SJCRH30 (cell line): ENCODE measurements at regions not wholly inside any gene's neighbourhood (a gene's known extent, or its start where the extent isn't known, plus 50 kb on each side); places are given as distances from the start of the nearest gene placed in this dataset.
"Not testable (repeated sequence)": the region's sequence is repeated elsewhere in the genome, so short reads cannot be mapped to it uniquely, and the experiment has no call there.

ENCODE experiments used
- DNase-seq, 2 experiments: peaks; one replicate each; pipeline ENCODE4 v3.0.0-alpha.2; 2015 to 2020
- H3K27ac ChIP-seq: fragments of 250-450 bp; sonication (Bioruptor Pico); 2 replicates; pipeline ENCODE4 v1.5.1; 2020; ENCODE audit warnings: mild to moderate bottlenecking, moderate library complexity
- H3K27me3 ChIP-seq: fragments of 250-450 bp; sonication (Bioruptor Pico); 2 replicates; pipeline ENCODE4 v1.5.1; 2020; ENCODE audit warnings: mild to moderate bottlenecking, moderate library complexity
- H3K36me3 ChIP-seq: fragments of 250-450 bp; sonication (Bioruptor Pico); 2 replicates; pipeline ENCODE4 v1.5.1; 2020; ENCODE audit warnings: mild to moderate bottlenecking, moderate library complexity
- H3K4me1 ChIP-seq: fragments of 250-450 bp; sonication (Bioruptor Pico); 2 replicates; pipeline ENCODE4 v1.5.1; 2020; ENCODE audit warnings: mild to moderate bottlenecking, moderate library complexity
- H3K4me3 ChIP-seq: fragments of 250-450 bp; sonication (Bioruptor Pico); 2 replicates; pipeline ENCODE4 v1.5.1; 2020; ENCODE audit warnings: mild to moderate bottlenecking, moderate library complexity
- H3K9me3 ChIP-seq: fragments of 250-450 bp; sonication (Bioruptor Pico); replicated peaks from 2 replicates; pipeline ENCODE4 v1.5.1; 2020; ENCODE audit warnings: mild to moderate bottlenecking, moderate library complexity

DNA sequence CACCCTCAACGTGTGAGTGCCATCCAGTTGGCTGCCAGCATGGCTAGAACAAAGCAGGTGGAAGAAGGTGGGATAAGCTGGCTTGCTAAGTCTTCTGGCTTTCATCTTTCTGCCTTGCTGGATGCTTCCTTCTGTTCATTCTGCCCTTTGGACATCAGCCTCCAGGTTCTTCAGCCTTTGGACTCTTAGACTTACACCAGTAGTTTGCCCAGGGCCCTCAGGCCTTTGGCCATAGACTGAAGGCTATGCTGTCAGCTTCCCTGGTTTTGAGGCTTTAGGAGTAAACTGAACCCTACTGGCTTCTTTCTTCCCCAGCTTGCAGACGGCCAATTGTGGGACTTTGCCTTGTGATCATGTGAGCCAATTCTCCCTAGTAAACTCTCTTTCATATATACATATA lies 155.0 kb upstream of the SERTAD2 start:
- no peaks in the 10 kb centered on the region for H3K9me3 ChIP-seq
- no peak overlapping the region for H3K27ac ChIP-seq
- H3K4me1 ChIP-seq, result peaks cover 8% of the 10 kb centered on the region; the same call in 1 of the 2 replicates
- DNase-seq, result no peak
- no peaks in the 10 kb centered on the region for H3K36me3 ChIP-seq
- no peak overlapping the region for H3K4me3 ChIP-seq
- peaks cover 3% of the 10 kb centered on the region; the same call in 1 of the 2 replicates for H3K27me3 ChIP-seq

DNA sequence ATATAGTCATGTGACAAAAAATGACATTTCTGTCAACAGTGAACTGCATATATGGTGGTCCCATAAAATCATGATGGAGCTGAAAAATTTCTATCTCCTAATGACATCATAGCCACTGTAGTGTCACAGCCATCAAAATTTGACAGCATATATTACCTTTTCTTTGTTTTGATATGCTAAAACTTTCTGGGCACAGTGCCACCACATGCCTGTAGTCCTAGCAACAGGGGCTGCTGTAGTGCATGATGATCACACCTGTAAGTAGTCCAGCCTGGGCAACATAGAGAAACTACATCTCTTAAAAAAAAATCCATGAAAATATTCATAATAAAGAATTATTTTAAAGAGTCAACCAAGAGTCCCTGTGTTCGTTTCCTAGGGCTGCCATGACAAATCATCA lies 155.5 kb upstream of the SERTAD2 start:
- no peak for DNase-seq
- no peak overlapping the region for H3K4me3 ChIP-seq
- no peaks in the 10 kb centered on the region for H3K9me3 ChIP-seq
- H3K27me3 ChIP-seq, result peaks cover 3% of the 10 kb centered on the region; the same call in 1 of the 2 replicates
- H3K27ac ChIP-seq, result no peak overlapping the region
- H3K4me1 ChIP-seq, result peaks cover 8% of the 10 kb centered on the region; the same call in 1 of the 2 replicates
- H3K36me3 ChIP-seq, result no peaks in the 10 kb centered on the region

DNA sequence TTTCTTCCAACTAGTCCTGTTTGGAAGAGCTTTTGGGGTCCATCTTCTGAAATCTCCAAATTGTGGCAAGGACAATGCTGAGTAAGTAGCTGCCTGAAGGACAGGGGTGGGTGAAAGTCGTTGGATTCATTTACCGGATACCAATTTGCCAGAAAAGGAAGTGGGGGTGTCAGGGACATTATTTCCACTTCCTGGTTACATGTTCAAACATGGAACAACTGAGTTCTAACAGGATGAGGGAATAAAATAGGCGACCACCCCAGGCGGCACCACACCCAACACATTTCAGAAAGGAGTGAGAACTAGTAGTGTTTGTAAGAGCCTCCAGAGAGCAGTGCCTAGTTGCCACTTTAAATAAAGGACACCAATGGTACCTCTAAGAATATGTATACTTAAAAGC lies 158.6 kb upstream of the SERTAD2 start:
- no peaks in the 10 kb centered on the region for H3K9me3 ChIP-seq
- H3K36me3 ChIP-seq, result no peaks in the 10 kb centered on the region
- H3K4me3 ChIP-seq, result no peak overlapping the region
- DNase-seq, result no peak
- no peak overlapping the region for H3K27ac ChIP-seq
- peaks cover 6% of the 10 kb centered on the region; the same call in 1 of the 2 replicates for H3K4me1 ChIP-seq
- H3K27me3 ChIP-seq, result peaks cover 3% of the 10 kb centered on the region; the same call in 1 of the 2 replicates

DNA sequence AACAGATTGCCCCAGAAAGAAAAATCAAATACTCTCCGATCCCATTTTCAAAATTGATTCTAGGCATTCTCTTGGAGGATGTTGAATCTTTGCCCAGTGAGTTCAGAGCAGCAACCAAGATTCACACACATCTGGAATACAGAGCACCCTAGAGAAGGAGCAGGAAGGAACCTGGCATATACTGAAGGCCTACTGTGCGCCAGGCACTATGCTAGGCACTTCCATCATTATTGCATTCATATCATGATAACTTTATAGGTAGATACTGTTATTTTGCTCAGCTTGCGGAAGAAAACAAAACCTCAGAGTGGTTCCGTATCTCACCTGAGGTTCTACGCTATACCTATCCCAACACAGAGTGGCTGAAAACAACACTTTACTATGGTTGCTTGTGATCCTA lies 160.3 kb upstream of the SERTAD2 start:
- Histone ChIP-seq H3K4me3 (no peak overlapping the region), H3K4me1 (no peaks in the 10 kb centered on the region), H3K36me3 (no peaks in the 10 kb centered on the region), H3K27me3 (peaks cover 3% of the 10 kb centered on the region; the same call in 1 of the 2 replicates), H3K9me3 (no peaks in the 10 kb centered on the region), H3K27ac (no peak overlapping the region)
- DNase-seq, result no peak

DNA sequence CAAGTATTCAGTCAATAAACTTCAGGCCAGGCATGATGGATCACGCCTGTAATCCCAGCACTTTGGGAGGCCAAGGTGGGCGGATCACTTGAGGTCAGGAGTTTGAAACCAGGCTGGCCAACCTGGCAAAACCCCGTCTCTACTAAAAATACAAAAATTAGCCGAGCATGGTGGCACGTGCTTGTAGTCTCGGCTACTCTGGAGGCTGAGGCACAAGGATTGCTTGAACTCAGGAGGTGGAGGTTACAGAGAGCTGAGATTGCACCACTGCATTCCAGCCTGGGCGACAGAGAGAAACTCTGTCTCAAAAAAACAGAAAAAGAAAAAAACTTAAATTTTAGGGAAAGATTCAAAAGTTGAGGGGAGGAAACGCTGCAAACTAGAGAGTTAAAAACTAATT lies 162.8 kb upstream of the SERTAD2 start:
- not testable (repeated sequence) for DNase-seq, H3K4me3 ChIP-seq, H3K27ac ChIP-seq, H3K36me3 ChIP-seq, H3K9me3 ChIP-seq, H3K4me1 ChIP-seq, H3K27me3 ChIP-seq

DNA sequence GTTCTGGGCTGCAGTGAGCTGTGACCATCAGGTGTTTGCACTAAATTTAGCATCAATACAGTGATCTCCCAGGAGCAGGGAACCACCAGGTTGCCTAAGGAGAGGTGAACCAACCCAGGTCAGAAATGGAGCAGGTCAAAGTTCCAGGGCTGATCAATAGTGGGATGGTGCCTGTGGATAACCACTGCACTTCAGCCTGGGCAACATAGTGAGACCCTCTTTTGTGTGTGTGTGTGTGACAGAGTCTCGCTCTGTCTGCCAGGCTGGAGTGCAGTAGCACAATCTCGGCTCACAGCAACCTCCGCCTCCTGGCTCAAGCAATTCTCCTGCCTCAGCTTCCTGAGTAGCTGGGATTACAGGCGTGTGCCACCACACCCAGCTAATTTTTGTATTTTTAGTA lies 163.7 kb upstream of the SERTAD2 start:
- DNase-seq, result no peak
- Histone ChIP-seq H3K27me3 (0 out of 2 replicates have a peak, but pooled peaks cover 3% of the 10 kb centered on the region), H3K4me1 (no peaks in the 10 kb centered on the region)

DNA sequence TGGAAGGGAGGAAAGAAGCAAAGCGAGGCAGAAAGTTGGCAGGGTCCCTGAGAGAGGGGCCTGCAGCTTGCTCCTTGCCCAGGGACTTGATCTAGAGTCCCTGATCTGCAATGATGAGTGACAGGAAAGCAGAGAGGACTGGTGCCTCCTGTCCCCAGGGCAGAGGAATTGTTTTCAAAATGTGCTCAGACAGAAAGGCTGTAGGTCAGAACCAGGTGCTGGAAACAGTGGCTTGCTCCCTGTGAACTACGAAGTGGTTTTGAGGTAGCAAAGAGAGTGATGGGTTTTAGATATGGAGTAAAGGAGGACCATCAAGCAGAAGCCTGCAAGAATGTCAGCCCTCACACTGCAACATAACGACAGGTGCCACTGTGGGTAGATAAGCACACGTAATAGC lies 164.9 kb upstream of the SERTAD2 start:
- no peak overlapping the region for H3K27ac ChIP-seq
- DNase-seq, result no peak
- 0 out of 2 replicates have a peak, but pooled peaks cover 3% of the 10 kb centered on the region for H3K27me3 ChIP-seq
- H3K36me3 ChIP-seq, result no peaks in the 10 kb centered on the region
- H3K4me3 ChIP-seq, result no peak overlapping the region
- H3K4me1 ChIP-seq, result no peaks in the 10 kb centered on the region
- H3K9me3 ChIP-seq, result no peaks in the 10 kb centered on the region

More for the DNA sequence above, 163.7 kb upstream of the SERTAD2 start:
- Histone ChIP-seq H3K36me3 (no peaks in the 10 kb centered on the region), H3K27ac (no peak overlapping the region), H3K4me3 (no peak overlapping the region), H3K9me3 (no peaks in the 10 kb centered on the region)

DNA sequence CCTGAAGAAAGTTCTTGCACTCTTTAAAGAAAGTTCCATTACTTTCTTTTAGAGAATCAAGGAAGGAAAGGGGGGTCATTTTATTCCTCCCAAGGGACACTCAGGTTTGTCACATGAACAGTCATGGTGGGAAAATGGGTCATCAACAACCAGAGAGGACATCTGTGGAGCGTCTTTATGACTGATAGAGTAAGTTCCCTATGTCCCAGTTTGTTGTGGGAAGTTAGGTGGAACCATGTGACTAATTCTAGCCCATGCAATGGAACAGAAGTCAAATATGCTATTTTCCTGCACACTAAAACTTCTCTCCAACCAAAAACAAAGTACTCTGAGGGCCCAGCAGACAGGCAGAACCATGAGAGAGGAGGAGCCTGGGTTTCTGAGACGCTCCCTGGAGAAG lies 165.6 kb upstream of the SERTAD2 start:
- Histone ChIP-seq H3K27ac (no peak overlapping the region), H3K4me3 (no peak overlapping the region), H3K9me3 (no peaks in the 10 kb centered on the region), H3K4me1 (no peaks in the 10 kb centered on the region), H3K36me3 (no peaks in the 10 kb centered on the region), H3K27me3 (0 out of 2 replicates have a peak, but pooled peaks cover 3% of the 10 kb centered on the region)
- DNase-seq, result no peak

DNA sequence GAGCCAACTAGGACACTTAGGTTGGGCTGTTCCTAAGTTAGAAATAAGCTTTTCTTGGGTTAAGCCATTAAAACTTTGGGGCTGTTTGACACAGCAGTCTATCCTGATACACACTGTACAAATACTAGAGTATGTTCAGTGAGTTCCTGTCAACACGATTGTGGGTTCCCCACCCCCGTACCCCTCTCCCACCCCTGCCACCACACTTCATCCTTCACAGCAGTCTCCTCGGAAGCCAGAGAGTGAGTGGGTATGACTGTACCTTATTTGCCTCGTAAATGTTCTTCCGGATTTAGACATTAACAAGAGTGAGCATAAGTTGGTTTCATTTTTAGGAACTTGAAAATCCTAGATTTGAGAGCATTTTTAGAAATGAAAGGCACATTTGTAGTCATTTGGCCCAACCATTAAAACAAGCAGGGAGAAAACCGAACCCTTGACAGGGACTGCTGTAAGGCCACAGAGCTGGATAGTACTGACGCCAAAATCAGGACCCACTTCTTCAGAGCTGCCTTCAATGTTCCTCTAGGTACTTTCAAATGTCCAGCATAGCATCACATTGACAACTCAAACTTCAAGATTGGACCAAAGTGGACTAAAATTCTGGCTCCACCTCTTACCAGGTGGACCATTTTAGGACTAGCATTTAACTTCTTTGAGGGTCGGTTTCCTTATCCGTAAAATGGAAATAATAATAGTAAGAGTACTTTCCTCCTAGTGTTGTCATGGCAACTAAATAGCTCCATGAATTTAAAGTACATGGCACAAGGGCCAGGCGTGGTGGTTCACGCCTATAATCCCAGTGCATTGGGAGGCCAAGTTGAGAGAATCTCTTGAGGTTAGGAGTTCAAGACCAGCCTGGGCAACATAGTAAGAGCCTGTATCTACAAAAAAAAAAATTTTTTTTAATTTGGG lies 166.3 kb upstream of the SERTAD2 start:
- DNase-seq, result no peak
- Histone ChIP-seq H3K27me3 (0 out of 2 replicates have a peak, but pooled peaks cover 3% of the 10 kb centered on the region), H3K4me3 (no peak overlapping the region), H3K36me3 (no peaks in the 10 kb centered on the region), H3K27ac (no peak overlapping the region), H3K9me3 (no peaks in the 10 kb centered on the region), H3K4me1 (no peaks in the 10 kb centered on the region)

DNA sequence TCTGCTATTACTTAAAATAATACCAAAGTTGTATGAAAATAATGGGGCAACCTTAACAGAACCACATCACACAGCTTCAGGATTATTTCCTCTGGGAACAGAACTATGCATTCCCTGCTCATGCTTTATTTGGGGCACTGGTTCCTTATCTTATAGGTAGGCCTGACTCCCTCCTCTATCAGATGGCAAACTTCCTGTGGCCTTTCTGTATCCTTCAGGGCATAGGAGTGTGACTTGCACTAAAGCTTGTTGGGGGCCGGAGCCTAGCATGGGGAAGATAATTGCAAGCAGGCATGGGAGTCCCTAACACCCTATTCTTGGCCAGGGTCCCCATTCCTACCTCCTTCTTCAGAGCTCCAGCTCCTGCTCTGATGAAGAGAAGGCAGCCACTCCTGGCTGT lies 167.2 kb upstream of the SERTAD2 start:
- H3K4me3 ChIP-seq, result no peak overlapping the region
- DNase-seq, result no peak
- H3K4me1 ChIP-seq, result no peaks in the 10 kb centered on the region
- no peaks in the 10 kb centered on the region for H3K9me3 ChIP-seq
- 0 out of 2 replicates have a peak, but pooled peaks cover 3% of the 10 kb centered on the region for H3K27me3 ChIP-seq
- H3K27ac ChIP-seq, result no peak overlapping the region
- H3K36me3 ChIP-seq, result no peaks in the 10 kb centered on the region

DNA sequence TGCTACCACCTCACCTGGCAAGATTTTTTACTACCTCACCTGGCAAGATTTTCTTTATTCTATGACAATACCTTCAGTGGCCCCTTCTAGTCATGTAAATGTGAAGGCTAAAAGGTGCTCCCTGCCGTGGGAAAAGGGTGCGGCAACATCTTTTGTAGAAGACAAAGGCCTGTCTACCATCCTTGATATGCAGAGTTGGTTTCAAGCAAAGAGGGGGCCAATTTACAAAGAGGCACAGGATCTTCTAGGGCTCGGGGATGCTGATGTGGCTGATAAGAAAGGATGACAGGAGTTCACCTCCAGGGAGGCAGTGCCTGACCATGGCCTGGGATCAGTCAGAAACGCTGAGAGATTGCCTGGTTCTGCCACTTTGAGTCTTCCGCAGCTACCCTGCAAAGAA lies 165.4 kb upstream of the SLC1A4 start:
- Histone ChIP-seq H3K36me3 (no peaks in the 10 kb centered on the region), H3K27me3 (0 out of 2 replicates have a peak, but pooled peaks cover 3% of the 10 kb centered on the region), H3K9me3 (no peaks in the 10 kb centered on the region), H3K4me3 (no peak overlapping the region), H3K27ac (no peak overlapping the region), H3K4me1 (no peaks in the 10 kb centered on the region)
- DNase-seq, result no peak

DNA sequence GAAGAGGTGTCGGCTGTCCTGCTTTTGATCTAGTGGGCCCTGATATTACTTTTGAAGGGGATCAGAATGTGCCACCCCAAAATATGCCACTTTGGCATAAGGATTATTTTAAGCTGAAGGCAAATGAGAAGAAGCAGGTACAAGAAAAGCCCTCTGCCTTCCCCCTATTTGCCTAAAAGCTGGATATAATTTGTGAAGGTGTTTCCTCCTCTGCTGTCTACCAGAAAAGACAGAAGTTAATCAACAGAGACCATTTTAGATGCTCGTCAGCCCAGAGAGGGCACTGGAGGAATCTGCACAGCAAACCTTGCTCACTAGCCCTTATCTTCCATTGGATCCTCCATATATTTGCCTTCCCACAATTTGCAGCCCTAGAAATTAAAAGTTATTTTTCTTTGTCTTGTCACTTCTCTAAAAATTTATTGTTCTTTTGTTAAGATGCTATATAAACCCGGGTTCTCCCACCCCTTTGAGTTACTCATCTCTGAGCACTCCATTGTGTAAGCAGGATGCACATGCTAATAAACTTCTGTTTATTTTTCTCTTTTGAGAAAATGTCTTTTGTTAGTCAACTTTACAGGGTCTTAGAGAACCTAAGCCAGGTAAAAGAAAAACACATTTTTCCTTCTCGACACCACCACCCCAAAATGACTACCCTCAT lies 163.2 kb upstream of the SLC1A4 start:
- DNase-seq, result no peak
- Histone ChIP-seq H3K4me3 (no peak overlapping the region), H3K36me3 (no peaks in the 10 kb centered on the region), H3K4me1 (peaks cover 2% of the 10 kb centered on the region), H3K9me3 (no peaks in the 10 kb centered on the region), H3K27ac (no peak overlapping the region), H3K27me3 (no peaks in the 10 kb centered on the region)

DNA sequence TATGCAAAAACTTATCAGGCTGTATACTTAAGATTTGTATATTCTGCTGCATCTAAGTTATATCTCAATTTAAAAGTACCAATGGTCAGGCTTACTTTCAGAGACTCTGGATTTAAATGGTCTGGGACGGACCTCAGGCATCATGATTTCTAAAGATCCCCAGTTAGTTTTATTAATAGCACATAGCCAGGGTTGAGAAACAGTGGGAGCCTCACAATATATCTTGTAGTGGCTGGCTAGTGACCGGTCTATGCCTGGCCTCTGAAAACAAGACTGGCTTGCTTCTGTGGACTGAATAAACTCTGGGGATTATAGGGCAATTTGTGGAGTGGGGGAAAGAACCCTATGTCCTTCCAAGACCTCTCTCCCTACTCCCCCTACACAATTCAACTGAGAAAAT lies 162.5 kb upstream of the SLC1A4 start:
- H3K27me3 ChIP-seq, result no peaks in the 10 kb centered on the region
- no peak for DNase-seq
- H3K9me3 ChIP-seq, result no peaks in the 10 kb centered on the region
- H3K4me1 ChIP-seq, result peaks cover 9% of the 10 kb centered on the region
- no peak overlapping the region for H3K27ac ChIP-seq
- no peaks in the 10 kb centered on the region for H3K36me3 ChIP-seq
- no peak overlapping the region for H3K4me3 ChIP-seq

DNA sequence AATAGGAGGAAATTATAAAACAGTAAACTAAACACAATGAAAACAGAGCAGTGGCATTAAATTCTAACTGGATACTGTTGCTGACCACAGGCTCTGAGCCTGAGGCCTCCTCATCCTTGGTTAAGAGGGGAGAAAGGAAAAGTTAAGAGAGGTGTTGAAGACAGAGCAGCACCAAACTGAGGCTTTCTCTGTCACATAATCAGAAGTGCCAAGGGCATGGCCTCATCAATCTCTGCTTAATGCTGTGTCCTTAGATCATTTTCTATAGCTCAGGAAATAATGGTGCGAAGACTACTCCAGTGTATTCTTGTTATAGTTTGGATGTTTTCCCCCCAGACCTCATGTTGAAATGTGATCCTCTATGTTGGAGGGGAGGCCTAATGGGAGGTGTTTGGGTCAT lies 160.9 kb upstream of the SLC1A4 start:
- Histone ChIP-seq H3K4me1 (peaks cover 14% of the 10 kb centered on the region), H3K36me3 (no peaks in the 10 kb centered on the region), H3K27ac (no peak overlapping the region), H3K27me3 (no peaks in the 10 kb centered on the region), H3K9me3 (no peaks in the 10 kb centered on the region), H3K4me3 (no peak overlapping the region)
- no peak for DNase-seq

DNA sequence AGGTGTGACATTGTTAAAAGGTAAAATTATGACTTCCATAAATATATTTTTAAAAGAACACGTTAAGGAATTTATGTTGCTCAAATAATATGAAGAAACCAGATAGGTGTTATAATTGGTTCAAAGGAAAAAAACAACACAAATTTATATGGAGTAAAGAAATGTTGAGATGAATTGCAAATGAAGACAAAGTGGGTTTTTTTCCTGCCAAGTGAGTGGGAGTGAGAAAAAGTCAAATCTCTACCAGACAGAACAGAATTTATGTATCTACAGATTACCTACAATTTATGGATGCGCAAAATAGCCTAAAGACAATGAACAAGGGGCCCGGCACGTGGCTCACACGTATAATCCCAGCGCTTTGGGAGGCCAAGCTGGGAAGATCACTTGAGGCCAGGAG lies 159.7 kb upstream of the SLC1A4 start:
- Histone ChIP-seq H3K4me1 (peaks cover 14% of the 10 kb centered on the region), H3K27me3 (no peaks in the 10 kb centered on the region), H3K27ac (no peak overlapping the region), H3K4me3 (no peak overlapping the region), H3K9me3 (no peaks in the 10 kb centered on the region), H3K36me3 (no peaks in the 10 kb centered on the region)
- no peak for DNase-seq
